Neutrophil (primary cell): ENCODE measurements at regions not wholly inside any gene's neighbourhood (a gene's known extent, or its start where the extent isn't known, plus 50 kb on each side); places are given as distances from the start of the nearest gene placed in this dataset.

Experiments
- H3K27ac ChIP-seq: fragments of 200-600 bp; sonication (generic); 2 replicates; pipeline ENCODE4 v1.5.1; 2016; ENCODE audit warnings: mild to moderate bottlenecking, moderate library complexity
- H3K27me3 ChIP-seq: fragments of 200-600 bp; sonication (generic); 2 replicates; pipeline ENCODE4 v1.6.0; 2016; ENCODE audit warnings: mild to moderate bottlenecking
- H3K36me3 ChIP-seq: fragments of 200-600 bp; sonication (generic); 2 replicates; pipeline ENCODE4 v1.5.1; 2017
- H3K4me1 ChIP-seq, 2 experiments: fragments of 200-600 bp in 1 of 2; sonication (generic) in 1 of 2; 1 replicate in 1 of 2; 2 replicates in 1 of 2; pipeline versions ENCODE4 v1.5.1 to v1.6.1; 2013 to 2016; ENCODE audit warnings: low read depth in 1 of 2, low read length in 1 of 2, mild to moderate bottlenecking in 1 of 2, moderate library complexity in 1 of 2; ENCODE audit not compliant: control insufficient read depth in 1 of 2, insufficient read depth in 1 of 2
- H3K4me3 ChIP-seq, 2 experiments: fragments of 200-600 bp in 1 of 2; sonication (generic) in 1 of 2; 1 replicate in 1 of 2; 2 replicates in 1 of 2; pipeline ENCODE4 v1.5.1; 2013 to 2016; ENCODE audit warnings: low read depth in 1 of 2, low read length in 1 of 2, mild to moderate bottlenecking in 1 of 2, moderate library complexity in 1 of 2
- H3K9me3 ChIP-seq: fragments of 200-600 bp; sonication (generic); 2 replicates; pipeline ENCODE4 v1.5.1; 2016
- TF ChIP-seq, protein P1 (sequence below): fragments of 200-600 bp; sonication (generic); IDR thresholded peaks from 2 replicates; pipeline ENCODE4 v1.5.1; 2016; ENCODE audit warnings: antibody characterized with exemption

DNA sequence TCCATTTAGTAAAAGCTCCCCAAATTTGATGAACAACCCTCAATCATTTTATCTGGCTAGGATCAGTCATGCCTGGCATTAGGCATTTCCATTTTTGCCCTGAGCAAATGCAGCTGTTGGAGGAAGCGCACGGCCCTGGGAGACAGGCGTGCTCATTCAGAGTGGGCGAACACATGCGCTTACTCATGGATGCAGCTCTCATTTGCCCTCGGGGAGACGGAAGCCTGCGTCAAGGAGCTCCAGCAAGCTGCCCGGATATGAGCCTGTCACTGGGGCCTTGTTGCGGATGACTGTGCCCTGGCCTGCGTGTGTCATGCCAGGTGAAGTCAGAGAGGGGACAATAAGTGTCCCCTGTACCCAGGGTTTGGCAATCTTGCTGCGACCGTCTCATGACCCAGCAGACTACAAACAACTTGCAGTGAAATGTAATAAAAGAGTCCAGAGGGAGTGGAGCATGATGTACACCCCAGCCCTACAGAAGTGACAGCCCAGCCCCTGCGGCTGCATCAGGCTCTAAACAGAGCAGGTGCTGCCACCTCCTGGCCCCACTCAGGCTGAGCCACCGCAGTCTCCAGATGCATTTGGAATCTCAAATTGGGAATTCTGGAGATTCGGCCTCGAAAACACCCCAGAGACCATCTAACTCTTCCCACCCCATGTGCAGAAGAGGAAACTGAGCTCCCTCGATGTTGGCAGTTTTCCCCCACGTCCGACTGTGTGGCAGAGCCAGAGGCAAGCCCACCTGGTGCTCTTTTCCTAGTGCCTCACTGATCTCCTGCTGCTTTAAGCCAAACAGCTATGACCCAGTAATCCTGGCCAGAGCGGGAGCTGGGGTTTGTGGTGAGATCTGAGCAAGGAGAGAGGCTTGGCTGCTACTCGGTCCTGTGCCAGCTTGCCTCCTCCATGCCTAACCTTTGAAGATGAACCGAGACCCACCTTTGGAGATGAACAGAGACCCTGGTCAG is 105.0 kb upstream of the ALK start:
- no peaks in the 10 kb centered on the region for H3K9me3 ChIP-seq
- no peaks in the 10 kb centered on the region for H3K4me1 ChIP-seq
- no peak overlapping the region for H3K4me3 ChIP-seq
- peaks cover 18% of the 10 kb centered on the region for H3K27me3 ChIP-seq
- no peak overlapping the region for H3K27ac ChIP-seq
- TF ChIP-seq, protein P1, sequence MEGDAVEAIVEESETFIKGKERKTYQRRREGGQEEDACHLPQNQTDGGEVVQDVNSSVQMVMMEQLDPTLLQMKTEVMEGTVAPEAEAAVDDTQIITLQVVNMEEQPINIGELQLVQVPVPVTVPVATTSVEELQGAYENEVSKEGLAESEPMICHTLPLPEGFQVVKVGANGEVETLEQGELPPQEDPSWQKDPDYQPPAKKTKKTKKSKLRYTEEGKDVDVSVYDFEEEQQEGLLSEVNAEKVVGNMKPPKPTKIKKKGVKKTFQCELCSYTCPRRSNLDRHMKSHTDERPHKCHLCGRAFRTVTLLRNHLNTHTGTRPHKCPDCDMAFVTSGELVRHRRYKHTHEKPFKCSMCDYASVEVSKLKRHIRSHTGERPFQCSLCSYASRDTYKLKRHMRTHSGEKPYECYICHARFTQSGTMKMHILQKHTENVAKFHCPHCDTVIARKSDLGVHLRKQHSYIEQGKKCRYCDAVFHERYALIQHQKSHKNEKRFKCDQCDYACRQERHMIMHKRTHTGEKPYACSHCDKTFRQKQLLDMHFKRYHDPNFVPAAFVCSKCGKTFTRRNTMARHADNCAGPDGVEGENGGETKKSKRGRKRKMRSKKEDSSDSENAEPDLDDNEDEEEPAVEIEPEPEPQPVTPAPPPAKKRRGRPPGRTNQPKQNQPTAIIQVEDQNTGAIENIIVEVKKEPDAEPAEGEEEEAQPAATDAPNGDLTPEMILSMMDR = no peak
- no peaks in the 10 kb centered on the region for H3K36me3 ChIP-seq

DNA sequence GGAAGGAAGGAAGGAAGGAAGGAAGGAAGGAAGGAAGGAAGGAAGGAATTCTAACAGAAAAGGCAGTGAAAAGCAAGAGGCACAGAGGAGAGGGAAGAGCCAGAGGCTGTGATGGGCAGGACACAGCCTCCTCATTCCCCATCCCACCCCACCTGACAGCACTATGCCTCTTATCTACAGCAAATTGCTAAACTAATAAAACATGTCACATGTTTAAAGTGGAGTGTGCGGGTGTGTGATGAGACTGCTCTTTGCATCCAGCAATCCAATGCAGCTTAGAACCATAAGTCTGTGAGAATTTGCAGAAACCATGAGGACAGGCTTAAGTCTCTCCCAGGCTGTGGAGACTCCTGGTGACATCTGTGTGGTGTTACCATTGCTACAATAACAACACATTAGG is 108.4 kb upstream of the ALK start:
- Histone ChIP-seq H3K27ac (no peak overlapping the region), H3K27me3 (peaks cover 21% of the 10 kb centered on the region), H3K9me3 (no peaks in the 10 kb centered on the region), H3K4me1 (no peaks in the 10 kb centered on the region), H3K4me3 (no peak overlapping the region), H3K36me3 (no peaks in the 10 kb centered on the region)
- TF ChIP-seq, protein P1 = no peak

DNA sequence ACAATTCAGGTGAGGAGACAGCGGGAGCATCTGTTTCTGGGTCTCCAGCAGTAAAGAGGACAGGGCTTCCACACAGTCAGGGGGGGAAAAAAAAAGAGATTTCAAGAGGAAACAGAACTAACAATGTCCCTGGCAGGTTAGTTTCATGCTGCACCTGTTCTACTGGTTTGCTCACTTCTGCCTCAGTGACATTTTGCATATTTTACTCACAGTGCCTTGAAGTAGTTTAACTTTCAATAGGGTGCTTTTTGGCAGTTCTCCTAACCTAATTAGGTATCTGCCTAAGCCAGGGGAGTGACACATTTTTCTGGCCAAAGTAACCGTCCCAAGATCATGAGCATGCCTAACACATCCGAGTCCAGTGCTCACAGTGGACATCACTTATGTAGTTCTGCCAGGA is 109.0 kb upstream of the ALK start:
- TF ChIP-seq, protein P1 = no peak
- H3K4me1 ChIP-seq = no peaks in the 10 kb centered on the region

DNA sequence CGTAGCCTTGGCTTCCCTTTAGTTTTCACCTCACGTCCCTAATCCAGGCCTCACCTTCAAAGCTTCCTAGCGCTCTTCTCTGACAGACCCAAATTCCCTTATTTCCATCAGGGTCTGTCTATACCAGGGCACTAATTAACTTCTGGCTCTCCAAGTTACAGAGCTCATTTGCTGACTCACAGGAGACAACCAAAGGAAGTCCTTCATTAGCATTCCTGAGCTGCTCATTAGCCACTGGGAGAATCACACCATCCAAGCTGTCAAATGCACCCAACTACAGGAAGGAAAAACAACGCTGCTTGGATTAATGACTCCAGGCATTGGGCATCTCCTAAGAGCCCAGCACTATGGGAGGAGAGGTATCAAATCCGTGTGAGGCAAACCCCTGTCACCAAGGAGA is 109.8 kb upstream of the ALK start:
- Histone ChIP-seq H3K4me3 (no peak overlapping the region), H3K4me1 (no peaks in the 10 kb centered on the region), H3K9me3 (no peaks in the 10 kb centered on the region), H3K27ac (no peak overlapping the region), H3K36me3 (no peaks in the 10 kb centered on the region), H3K27me3 (peaks cover 21% of the 10 kb centered on the region)
- TF ChIP-seq, protein P1 = no peak

More for the DNA sequence above, 109.0 kb upstream of the ALK start:
- Histone ChIP-seq H3K9me3 (no peaks in the 10 kb centered on the region), H3K27me3 (peaks cover 21% of the 10 kb centered on the region), H3K27ac (no peak overlapping the region), H3K36me3 (no peaks in the 10 kb centered on the region), H3K4me3 (no peak overlapping the region)

DNA sequence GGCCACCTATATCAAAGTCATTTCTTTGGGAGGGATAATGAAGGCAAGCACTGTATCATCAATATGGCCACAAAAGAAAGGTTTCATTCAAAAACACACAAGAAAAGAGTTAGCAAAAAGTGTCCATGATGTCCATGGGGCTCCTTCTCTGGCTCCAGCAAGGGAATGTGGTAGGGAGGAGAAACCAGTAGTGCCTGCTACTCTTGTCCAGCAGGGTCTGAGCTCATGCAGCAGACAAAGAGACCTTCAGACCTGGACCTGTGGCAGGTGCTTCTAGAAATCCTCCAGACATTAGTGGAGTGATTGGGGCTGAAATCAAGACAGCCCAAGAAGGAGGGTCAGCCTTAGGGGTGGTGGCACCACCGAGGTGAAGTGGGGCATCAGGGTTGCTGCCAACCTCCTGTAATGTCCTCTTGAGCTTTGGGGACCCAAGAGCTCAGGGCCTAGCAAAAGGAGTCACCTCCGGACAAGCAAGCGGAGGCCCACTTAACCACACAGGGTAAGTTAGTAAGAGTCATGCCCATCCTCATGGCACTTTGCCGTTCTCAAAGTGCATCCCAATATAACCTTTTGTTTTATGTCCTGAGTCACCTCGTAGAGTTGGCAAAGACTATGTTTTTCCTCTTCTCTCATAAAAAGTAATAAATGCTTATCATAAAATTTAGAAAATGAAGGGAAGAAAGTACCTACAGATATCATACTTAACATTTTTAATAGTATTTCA is 112.6 kb upstream of the YPEL5 start:
- no peak overlapping the region for H3K27ac ChIP-seq
- TF ChIP-seq, protein P1 = no peak
- H3K27me3 ChIP-seq = peaks cover 3% of the 10 kb centered on the region
- H3K9me3 ChIP-seq = no peaks in the 10 kb centered on the region
- no peaks in the 10 kb centered on the region for H3K36me3 ChIP-seq
- no peak overlapping the region for H3K4me3 ChIP-seq
- H3K4me1 ChIP-seq = no peaks in the 10 kb centered on the region
